Renal cortical epithelial cell (primary cell): ENCODE measurements at regions not wholly inside any gene's neighbourhood (a gene's known extent, or its start where the extent isn't known, plus 50 kb on each side); places are given as distances from the start of the nearest gene placed in this dataset.
"Not testable (repeated sequence)": the region's sequence is repeated elsewhere in the genome, so short reads cannot be mapped to it uniquely, and the experiment has no call there.

Experiments
- DNase-seq: peaks from one replicate; pipeline ENCODE4 v3.0.0-alpha.2; 2011; ENCODE audit warnings: low read depth

DNA sequence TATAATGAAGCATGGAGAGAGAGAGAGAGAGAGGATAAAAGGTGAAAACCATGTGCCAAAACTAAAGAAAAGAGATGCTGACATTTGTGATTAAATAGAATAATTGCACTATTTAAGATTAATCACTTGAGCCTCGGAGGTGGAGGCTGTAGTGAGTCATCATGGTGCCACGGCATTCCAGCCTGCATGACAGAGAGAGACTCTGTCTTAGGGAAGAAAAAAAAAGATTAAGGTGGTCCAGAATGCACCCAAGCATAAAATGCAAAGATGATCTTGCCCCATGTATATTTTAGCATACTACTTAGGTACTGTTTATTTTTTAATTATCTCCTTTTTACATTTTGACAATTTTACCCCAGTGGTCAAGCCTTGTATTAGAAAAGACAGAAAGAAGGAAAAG, 742.5 kb downstream of the SPATA31A1 start:
- DNase-seq = peak; percentile 46

DNA sequence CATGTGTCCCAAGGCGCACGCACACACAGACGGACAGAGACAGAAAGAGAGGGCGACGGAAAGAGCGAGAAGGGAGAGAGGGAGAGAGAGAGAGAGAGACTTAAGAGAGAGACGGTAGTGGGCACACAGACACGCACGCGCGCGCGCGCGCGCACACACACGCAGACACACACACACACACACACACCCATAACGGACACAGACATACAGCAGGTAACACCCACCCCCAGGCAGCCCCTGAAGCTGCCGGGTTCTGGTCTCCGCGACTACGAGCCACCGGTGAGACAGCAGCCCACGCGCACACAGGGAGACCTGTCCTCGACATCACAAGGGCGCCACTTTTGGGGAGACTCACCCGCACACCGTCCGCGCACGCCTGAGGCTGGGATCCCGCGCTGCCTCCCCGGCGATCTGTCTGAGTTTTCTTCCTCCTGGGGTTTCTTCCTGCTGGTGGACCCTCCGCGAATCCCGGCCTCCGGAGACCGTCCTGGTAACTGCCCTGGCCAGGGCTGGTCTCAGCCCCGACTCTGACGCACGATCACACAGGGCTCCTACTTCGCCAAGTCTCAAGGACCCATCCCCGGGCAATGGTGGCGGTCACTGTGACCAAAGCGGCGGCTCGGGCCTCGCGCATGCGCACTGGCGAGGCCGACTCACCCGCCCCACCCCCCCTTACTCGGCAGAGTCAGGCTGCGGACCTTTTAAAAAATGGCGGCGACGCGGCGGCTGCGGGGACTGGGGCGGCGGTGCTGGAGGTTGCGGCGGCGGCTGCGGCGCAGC, 750.7 kb downstream of the SPATA31A1 start:
- DNase-seq = peak; percentile 7

DNA sequence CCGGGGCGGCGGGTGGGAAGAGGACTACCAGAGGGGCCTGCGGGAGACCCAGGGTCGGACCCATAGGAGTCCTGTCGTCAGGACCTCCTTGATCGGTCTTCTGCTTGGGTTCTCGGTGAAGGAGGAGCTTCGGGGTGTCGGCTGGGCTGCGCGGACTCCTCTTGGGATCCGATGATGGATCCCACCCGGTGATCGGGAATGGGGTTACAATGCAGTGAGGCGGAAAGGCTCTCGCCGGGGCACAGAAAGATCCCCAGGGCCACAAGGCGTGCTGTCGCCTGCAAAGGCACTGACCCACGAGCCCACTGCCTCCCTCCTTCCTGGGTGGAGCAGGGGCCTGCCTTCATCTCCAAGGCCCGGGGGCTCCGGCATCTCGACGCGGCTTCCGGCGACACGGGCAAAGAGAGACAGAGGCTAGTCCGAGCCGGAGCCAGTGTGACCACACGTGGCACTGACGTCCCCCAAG, 751.3 kb downstream of the SPATA31A1 start:
- not testable (repeated sequence) for DNase-seq

DNA sequence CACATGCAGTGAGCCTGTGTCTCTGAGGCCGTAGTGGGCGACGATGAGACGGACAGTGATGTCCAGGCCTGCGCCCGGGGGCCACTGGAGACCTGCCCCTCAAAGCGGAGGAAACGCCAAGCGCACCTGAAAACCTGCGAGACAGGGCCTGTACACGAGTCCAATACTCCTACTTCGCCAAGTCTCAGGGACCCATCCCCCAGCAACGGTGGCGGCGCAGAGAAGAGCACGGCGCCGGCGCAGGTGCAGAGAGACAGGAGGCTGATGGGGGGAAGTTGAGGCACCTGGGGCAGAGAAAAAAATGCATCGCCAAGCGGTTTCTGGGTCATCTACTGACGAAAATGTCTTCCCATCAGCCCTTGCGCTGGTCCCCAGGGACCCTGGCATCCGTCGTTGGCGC, 751.8 kb downstream of the SPATA31A1 start:
- DNase-seq = not testable (repeated sequence)

DNA sequence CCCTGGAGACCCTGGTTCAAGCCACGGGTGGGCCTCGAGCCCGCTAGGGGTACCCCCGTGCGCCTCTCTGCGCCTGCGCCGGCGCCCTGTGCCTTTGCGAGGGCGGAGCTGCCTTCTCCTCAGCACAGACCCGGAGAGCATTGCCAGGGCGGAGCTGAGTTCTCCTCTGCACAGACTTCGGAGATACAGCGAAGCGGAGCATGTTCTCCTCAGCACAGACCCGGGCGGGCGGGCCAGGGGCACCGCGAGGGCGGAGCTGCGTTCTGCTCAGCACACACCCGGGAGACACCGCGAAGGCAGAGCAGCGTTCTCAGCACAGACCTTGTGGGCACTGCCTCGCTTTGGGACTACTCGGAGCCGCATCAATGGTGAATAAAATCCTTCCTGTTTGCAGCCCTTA, 753.0 kb downstream of the SPATA31A1 start:
- DNase-seq = not testable (repeated sequence)

DNA sequence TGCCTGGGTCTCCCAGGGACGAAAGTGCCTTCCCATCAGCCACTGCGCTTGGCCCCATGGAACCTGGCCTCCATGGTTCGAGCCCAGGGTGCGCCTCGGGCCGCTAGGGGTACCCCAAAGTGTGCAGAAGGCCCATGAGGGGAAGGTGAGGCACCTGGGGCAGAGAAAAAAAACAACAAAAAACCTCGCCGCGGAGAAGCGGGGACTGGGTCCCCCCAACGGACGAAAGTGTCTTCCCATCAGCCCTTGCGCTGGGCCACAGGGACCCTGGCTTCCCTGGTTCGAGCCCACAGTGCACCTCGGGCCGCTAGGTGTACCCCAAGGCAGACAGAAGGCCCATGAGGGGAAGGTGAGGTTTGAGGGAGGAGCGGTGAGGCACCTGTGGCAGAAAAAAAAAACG, 755.3 kb downstream of the SPATA31A1 start:
- DNase-seq = not testable (repeated sequence)

DNA sequence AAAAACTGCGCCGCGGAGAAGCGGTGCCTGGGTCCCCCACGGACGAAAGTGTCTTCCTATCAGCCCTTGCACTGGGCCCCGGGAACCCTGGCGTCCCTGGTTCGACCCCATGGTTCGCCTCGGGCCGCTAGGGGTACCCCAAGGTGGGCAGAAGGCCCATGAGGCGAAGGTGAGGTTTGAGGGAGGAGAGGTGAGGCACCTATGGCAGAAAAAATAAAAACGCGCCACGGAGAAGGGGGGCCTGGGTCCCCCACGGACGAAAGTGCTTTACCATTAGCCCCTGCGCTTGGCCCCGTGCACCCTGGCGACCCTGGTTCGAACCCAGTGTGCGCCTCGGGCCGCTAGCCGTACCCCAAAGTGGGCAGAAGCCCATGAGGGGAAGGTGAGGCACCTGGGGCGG, 756.1 kb downstream of the SPATA31A1 start:
- not testable (repeated sequence) for DNase-seq

DNA sequence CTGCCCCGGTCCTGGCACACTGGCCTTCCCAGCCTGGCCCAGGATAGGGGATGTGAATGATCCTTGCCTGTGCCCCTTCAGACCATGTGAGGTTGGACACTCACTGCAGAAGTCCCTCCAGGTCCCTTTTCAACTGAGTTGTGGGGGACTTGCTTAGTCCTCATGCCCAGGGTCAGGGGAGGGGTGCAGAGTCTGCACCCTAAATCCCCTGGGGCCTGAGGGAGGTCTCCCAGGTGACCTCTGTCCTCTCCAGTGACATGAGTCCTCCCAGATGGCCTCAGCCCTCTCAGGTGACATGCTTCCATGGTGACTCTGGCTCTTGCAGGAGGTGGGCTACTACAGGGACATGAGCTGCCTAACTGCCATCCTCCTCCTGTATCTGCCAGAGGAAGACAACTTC, 775.1 kb downstream of the SPATA31A1 start:
- DNase-seq = not testable (repeated sequence)

DNA sequence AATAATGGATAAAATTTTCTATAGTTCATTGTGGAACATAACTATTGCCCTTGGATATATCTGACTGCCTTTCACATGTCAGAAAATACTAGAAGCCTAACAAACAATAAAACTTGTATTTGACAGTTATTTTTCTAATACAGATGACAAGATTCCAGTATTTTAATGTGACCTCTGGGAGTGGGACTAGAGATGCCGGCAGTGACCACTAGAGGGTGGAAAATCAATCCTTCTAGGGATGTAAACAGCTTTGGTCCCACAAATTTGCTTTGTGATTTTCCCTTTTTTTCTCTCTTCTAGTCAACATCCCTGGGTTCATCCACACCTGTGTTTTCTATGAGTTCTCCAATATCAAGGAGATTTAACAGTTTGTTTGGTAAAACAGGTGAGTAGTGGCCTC, 813.7 kb downstream of the SPATA31A1 start:
- not testable (repeated sequence) for DNase-seq

DNA sequence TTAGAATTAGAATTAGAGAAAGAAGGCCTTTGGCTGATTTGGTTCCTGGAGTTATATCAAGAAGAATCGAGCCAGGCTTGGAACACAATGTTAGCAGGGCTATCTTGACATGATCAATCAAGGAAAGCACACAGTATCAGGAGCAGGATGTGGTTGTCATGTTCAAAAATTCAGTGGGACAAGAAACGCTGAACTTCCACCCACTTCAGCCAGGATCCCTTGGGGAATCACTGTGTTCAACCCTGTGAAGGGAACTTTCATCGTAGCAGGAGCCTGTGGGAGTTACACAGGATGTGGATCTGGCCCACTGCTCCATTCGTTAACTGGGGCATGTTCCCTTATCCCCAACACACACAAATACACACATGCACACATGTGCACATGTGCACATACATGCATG, 817.8 kb downstream of the SPATA31A1 start:
- DNase-seq = not testable (repeated sequence)

DNA sequence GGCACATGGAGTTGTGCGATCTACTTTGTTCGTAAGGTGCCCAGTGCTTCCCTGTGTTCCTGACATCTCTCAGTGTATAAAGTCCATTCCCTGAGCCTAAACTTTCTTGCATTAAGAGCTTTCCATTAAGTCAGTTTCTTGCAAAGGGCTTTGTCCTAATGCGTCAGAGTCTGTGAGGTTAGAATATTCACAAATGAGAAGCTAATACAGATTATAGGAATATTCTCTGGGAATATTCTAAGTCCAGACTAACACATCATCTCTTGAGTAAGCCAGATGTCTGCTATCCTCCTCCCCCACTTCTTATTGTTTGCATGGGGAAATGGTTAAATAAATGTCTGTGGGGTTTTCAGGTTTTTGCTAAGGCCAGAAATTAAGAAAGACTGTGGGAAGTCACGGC, 818.6 kb downstream of the SPATA31A1 start:
- DNase-seq = not testable (repeated sequence)

DNA sequence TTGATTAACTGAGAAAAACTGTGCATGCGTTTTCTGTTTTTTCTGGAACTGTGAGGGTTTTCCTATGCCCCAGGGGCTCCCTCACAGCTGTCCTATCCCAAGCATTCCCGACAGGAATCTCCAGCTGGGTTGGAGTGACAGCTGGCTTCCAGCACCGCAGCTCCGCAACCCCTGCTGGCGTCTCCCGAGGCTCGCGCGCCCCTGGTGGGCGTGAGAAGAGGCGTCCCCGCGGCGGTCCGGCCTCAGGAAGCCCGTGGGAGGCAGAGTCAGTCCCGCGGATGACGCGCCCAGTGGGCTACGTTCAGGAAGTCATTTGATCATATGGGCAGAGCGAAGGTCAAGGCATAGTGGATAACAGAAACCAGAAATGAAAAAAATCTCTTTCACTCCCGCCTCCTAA, 821.9 kb downstream of the SPATA31A1 start:
- not testable (repeated sequence) for DNase-seq

DNA sequence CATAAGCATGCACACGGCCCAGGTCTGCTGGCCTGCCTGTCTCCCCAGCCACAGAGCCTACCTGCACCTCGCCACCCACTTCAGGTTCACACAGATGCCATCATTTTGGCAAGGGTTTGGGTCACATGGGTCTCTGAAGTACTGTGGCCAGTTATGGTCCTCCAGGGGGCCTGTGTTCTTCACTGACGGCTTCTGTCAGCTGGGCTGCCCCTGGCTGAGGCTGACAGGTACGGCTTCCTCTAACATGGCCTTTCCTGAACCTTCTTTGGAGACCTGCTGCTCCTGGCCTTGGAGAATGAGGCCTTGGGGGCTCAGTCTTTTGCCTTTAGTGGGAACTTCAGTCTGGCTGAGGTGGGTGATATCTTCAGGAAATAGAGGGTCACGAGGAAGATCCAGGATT, 835.9 kb downstream of the SPATA31A1 start:
- not testable (repeated sequence) for DNase-seq

DNA sequence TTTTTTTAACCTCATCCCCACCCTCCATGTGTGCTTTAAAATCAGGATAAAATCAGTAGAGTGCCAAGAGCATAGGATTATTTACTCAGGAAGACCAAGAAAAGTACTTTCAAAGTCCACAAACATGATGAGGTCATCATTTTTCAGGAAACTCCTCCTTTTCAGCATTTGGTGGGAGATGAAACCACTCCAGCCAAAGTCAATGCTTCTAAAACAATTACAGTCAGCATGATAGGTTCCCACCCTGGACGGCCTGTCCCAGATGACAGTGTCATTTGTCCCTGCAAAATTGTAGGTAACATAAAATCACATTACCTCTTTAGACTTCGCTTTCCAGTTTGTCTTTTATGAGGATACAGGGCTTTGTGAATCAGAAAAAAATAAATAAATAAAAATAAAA, 836.7 kb downstream of the SPATA31A1 start:
- not testable (repeated sequence) for DNase-seq

DNA sequence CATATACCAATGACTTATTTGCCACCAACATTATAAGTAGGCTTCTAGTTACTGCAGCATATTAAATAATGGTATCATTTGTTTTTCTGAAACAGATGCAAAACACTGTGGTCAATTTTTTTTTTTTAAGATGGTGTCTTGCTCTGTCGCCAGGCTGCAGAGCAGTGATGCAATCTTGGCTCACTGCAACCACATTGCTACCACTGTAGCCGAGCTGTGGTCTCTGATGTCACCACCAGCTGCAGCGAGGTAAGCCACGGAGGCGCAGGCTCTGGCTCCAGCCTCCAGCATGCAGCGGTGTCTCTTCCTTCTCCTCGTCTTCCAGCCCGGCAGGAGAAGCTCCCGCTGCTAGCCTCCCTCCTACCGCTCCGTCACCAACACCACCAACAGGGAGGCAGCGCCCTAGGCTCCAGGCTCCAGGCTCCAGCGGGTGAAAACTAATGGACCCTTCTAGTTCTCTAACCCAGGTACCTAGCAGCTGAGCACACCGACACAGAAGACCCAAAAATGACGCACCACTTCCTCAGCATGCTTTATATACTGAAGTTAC, 840.8 kb downstream of the SPATA31A1 start:
- DNase-seq = not testable (repeated sequence)

DNA sequence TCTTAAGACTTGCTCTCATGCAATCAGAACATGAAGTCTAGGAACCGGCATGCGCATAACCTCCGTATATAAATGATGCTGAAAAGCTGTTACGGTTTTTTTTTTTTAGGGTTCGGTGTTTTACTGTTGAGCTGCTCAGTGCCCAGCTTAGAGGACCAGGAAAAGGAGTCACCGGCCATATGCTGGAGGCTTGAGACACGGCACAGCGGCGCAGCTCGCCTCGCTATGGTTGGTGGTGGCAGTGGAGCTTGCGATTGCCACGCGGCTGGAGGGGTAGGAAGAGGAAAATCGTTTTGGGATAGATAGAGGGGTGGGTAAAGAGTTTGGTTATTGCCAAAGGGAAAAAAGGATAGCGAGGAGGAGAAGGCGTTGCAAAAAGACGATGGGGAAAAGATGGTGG, 841.3 kb downstream of the SPATA31A1 start:
- DNase-seq = not testable (repeated sequence)

DNA sequence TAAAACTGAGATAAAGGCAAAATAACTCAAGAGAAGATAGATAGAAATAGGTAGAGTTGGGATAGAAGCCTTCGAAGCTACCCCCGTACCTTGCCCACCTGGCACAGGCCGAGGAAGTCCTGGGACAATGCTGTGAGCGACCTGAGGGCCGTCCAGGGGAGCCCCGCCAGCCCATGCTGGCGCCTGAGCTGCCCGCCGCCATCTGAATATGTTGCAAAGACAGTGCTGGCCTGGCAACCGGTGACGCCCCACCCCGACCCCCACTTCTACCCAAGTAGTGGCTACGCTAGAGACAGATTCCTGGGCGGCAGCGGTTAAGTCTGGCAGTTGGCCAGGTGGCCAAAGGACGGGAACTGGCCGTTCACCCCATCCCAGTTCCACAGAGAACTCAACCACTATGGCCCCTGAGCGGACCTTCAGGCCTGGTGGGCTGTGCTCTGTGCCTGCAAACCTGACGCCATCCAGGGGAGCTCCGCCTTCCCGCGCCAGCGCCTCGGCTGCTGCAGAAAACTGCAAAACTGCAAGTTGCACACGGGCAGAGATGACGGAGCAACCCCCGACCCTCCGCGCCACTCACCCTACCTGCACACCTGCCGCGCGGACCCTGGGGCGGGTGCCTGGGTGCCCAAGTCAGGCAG, 866.2 kb downstream of the SPATA31A1 start:
- DNase-seq = not testable (repeated sequence)

DNA sequence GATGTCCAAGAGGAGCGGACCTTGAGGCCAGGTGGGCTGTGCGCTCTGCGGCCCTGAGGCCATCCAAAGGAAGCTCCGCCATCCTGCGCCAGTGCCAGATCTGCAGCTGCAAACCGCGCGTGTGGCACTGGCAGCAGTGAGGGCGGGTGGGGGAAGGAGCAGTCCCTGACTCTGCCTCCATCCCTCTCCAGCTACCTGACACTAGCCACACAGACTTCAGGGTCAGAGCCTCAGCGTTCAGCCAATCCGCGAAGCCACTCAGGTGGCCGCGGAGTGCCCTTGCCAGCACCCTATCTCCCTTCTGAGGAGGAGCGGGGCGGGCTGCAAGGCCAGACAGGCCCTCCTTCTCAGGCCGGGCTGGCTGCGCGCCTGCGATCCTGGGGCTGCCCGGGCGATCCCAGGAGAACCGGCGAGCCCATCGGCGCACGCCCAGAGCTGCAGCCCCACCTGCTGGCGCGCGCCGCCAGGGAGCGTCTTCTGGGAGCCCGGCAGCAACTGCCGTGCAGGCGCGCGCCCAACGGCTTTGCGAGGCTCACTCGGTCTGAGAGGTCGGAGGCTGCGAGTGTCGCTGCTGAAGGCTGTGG, 867.2 kb downstream of the SPATA31A1 start:
- DNase-seq = not testable (repeated sequence)

DNA sequence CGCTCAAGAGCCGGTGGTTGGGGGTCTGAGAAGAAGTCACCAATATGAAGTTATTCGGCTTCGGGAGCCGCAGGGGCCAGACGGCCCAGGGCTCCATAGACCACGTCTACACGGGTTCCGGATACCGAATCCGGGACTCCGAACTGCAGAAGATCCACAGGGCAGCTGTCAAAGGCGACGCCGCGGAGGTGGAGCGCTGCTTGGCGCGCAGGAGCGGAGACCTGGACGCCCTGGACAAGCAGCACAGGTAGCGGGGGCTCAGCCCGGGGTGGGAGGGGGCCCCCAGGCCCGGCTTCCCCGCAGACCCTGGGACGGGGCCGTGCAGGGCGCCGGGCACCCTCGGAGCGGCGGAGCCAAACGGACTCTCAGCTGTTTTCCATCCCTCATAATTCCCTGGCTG, 867.9 kb downstream of the SPATA31A1 start:
- DNase-seq = not testable (repeated sequence)
